ENCODE measurements at regions not wholly inside any gene's neighbourhood (a gene's known extent, or its start where the extent isn't known, plus 50 kb on each side); places are given as distances from the start of the nearest gene placed in this dataset.
"Not testable (repeated sequence)": the region's sequence is repeated elsewhere in the genome, so short reads cannot be mapped to it uniquely, and the experiment has no call there.

DNA sequence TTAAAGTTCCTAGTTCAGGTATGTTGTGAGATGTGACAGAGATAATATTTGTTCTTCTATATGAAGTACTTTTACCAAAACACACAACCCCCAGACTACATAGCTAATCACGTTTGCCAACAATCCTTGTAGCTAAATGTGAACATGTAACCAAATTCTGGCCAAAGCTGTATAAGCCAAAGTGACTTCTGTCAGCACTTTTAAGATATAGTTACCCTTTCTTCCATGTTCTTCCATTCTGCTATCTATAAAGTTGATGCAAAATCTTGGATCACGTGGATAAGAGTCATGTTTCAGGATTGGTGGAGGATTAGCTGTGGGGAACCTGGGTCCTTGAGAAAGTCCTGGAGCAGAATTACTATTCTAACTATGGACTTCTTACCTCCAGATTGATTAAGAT lies 1366.6 kb downstream of the FSCB start:
- DNase-seq, result no peak

DNA sequence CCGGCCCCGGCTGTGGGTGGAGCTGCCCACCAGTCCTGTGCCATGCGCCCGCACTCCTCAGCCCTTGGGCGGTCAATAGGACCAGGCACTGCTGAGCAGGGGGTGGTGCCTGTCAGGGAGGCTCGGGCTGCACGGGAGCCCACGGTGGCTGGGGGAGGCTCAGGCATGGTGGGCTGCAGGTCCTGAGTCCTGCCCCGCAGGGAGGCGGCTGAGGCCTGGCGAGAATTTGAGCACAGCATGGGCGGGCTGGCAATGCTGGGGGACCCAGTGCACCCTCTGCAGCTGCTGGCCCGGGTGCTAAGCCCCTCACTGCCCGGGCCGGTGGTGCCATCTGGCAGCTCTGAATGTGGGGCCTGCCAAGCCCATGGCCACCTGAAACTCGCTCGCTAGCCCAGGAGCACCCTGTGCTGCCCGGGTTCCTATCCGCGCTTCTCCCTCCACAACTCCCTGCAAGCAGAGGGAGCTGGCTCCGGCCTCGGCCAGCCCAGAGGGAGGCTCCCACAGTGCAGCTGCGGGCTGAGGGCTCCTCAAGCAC lies 1371.1 kb downstream of the FSCB start:
- no peak for DNase-seq

DNA sequence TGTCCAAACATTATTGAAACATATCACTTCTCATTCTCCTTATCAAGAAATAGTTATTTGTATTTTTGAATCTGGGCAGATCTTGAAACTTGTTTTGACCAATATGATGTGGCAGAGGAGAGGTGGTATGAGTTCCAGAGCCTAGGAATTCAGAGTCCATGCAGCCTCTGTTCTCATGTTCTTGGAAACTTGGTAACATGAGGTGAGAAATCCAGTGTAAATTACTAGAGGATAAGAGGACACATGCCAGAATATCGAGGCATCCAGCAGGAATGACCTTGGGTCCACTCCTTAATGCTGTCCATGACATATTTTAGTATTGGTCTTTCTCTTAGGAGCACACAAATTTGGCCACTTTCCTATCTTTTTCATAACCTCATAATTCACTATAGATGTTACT lies 1374.6 kb downstream of the FSCB start:
- no peak for DNase-seq

DNA sequence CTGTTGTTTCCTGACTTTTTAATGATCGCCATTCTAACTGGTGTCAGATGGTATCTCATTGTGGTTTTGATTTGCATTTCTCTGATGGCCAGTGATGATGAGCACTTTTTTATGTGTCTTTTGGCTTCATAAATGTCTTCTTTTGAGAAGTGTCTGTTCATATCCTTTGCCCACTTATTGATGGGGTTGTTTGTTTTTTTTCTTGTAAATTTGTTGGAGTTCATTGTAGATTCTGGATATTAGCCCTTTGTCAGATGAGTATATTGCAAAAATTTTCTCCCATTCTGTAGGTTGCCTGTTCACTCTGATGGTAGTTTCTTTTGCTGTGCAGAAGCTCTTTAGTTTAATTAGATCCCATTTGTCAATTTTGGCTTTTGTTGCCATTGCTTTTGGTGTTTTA lies 1378.7 kb downstream of the FSCB start:
- not testable (repeated sequence) for DNase-seq

DNA sequence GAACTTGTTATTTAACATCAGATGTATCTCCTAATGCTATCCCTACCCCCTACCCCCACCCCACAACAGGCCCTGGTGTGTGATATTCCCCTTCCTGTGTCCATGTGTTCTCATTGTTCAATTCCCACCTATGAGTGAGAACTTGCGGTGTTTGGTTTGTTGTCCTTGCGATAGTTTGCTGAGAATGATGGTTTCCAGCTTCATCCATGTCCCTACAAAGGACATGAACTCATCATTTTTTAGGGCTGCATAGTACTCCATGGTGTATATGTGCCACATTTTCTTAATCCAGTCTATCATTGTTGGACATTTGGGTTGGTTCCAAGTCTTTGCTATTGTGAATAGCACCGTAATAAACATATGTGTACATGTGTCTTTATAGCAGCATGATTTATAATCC lies 1379.2 kb downstream of the FSCB start:
- not testable (repeated sequence) for DNase-seq

DNA sequence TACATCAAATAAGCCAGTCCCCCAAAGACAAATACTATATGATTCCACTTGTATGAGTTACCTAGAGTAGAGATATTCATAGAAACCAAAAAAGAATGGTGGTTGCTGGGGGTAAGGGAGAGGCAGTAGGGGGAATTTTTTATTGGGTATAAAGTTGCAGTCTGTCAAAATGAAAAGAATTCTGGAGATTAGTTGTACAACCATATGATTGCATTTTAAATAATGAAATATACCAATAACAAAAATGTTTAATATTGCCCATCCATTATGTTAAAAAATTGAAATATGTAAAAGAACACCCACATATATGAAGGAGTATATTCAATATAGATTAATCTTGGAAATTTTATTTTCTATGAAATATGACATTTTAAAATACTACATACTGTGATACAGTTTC lies 1383.5 kb downstream of the FSCB start:
- no peak for DNase-seq

DNA sequence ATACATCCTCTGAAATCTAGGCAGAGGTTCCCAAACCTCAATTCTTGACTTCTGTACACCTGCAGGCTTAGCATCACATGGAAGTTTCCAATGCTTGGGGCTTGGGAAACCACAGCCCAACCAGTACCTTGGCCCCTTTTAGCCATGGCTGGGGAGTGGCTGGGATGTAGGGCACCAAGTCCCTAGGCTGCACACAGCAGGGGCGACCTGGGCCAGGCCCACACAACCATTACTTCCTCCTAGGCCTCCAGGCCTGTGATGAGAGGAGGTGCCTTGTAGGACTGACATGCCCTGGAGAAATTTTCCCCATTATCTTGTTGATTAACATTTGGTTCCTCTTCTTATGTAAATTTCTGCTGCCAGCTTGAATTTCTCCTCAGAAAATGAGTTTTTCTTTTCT lies 1387.4 kb downstream of the FSCB start:
- no peak for DNase-seq

DNA sequence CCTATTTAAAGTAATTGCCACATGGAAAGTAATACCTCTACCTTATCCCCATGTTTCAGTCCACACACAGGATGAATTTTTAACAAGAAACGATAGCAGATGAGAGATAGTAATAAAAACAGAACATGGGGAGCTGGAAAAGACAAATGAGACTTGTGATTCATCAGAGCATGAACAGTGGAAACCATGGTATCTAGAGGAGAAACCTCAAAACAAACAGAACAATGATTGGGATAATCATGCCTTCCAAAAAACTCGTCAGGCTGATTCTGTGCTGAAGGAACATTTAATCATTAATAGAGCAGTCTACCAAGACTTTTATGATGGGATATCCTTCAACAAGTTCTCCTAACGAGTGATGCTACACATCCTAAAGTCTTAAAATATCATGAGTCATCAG lies 1390.7 kb downstream of the FSCB start:
- no peak for DNase-seq

DNA sequence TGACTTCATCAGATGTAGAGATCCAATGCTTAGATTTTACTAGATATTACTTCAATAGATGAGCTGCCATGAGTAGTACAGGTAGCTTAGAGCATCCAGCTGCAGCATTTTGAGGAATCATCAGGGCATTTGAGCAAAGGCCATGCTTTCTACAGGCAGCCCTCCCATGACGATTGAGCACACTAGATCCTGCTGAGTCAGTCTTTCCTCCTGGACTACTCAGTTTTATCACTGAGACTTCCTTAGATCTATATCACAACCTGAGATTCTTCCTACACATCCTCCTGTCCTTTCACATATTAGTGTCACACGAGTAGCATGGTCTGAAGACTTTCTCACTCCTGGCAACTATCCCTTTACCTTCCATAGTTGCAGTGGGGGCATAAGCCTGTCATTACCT lies 1401.8 kb downstream of the FSCB start:
- DNase-seq, result no peak

DNA sequence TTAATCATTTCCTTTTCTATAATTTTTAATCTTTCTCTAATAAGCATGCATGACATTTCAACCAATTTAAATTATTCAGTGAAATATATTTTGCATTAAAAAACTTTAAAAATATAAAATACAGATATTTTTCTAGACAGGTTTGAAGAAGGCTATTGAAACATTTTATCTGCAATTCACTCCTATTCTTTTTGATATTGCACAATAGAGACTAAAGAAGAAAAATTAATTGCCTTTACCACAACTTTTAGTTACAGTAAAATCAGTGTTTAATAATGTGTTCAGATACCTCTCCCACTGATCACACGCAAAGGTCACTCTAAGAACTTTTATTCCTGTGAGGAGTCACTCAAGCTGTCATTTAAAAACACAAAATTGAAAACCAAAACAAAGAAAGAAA lies 1416.7 kb downstream of the FSCB start:
- DNase-seq, result no peak

DNA sequence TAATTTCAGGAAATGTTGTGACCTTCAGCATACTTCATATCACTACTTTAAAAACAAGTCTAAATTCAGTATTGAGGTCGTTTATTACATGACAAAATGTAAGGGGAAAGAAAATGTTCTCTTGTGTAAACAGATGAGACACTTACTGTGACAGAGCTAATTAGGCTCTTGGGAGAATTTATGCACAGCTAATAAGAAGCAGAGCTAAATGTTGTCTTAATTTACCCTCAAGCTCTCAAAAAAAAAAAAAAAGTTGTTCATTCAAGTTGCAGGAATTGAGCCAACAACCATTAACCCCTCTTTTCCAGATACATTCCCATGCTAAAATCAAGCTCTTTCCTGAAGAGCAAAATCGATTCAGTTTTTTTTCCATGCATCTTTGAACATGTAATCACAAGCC lies 1419.4 kb downstream of the FSCB start:
- no peak for DNase-seq

DNA sequence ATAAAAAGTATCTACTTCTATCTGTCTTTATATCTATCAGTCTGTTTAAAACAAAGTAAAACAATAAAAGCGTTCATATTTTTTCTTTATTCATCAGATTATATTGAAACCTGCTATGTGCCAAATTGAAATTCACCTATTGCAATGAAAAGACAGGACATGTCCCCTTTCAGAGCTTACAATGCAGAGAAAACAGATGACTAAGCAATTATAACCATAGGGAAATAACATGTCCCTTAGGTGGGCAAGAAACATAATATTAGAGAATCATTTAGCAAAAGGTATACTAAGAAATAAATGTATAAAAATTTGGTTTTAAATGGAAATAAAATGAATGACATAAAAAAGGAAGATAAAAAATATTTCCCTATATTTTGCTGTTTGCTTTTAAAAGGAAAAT lies 1421.3 kb downstream of the FSCB start:
- DNase-seq, result no peak

DNA sequence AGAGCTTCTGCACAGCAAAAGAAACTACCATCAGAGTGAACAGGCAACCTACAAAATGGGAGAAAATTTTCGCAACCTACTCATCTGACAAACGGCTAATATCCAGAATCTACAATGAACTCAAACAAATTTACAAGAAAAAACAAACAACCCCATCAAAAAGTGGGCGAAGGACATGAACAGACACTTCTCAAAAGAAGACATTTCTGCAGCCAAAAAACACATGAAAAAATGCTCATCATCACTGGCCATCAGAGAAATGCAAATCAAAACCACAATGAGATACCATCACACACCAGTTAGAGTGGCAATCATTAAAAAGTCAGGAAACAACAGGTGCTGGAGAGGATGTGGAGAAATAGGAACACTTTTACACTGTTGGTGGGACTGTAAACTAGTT lies 1439.7 kb downstream of the FSCB start:
- DNase-seq, result not testable (repeated sequence)

DNA sequence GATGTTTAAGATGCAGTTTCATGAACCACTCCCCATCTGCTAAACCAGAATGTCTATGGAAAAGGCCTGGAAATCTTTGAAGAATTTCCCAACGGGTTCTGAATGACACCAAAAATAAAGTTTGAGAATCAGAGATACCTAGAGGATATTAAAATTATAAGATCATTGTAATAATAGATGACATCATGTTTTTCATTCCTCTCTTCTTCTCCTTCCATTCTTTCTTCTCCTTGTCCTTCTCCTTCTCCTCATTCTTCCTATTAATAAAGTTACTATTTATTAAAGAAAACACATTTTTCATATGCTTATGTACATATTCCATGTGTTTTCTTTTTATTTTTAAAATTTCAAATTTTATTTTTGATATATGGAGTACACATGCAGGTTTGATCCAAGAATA lies 1449.4 kb downstream of the LRFN5 start:
- DNase-seq, result no peak

DNA sequence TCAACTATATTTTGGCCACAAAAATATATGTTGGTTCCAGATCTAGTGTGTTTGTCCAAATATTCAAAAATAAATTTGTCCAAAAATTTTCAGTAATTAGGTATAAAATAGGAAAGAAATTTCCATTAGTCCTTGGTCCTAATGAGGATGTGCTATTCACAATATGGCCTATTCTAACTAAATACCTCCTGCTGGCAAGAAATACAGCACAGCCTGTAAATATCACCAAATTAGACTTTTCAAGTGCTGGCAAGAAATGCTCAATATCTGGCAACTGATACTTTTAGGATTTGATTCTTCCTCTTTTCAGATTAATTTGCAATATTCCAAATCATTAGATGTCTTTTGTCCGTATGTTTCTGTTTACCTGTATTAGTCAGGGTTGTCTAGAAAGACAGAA lies 1446.2 kb downstream of the LRFN5 start:
- no peak for DNase-seq

DNA sequence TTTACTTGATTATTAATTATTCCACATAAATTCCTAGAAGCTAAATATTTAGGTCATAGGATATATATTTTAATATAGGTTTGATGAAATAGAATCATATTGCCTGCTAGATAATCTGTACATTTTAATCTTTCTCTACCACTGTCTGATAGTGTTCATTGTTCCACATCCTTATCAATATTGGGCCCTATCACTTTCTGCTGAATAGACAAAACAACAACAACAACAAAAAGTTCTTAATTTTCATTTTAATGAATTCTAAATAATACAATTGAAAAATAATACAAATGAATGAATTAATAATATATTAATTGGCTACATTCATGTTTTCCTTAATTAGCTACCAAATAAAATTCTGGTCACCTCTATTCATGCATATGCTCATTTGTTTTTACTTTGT lies 1437.2 kb downstream of the LRFN5 start:
- DNase-seq, result no peak

DNA sequence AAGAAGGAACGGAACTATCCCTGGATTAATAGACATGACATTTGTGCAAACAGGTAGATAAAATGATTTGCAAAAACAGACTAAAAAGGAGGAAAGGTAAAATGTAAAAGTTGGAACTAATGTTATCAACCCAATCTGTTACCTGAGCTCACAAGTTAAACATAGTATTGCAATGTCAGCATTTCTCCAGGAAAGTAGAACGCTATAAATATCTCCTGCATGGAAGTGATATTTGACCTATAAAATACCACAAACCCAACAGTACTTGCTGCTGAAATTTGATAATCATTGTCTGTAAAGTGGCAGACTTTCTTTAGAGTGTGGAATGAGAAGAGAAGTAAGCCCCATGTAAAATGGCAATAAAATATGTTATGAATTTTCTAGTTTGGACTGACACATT lies 1435.7 kb downstream of the LRFN5 start:
- DNase-seq, result peak; percentile 33

DNA sequence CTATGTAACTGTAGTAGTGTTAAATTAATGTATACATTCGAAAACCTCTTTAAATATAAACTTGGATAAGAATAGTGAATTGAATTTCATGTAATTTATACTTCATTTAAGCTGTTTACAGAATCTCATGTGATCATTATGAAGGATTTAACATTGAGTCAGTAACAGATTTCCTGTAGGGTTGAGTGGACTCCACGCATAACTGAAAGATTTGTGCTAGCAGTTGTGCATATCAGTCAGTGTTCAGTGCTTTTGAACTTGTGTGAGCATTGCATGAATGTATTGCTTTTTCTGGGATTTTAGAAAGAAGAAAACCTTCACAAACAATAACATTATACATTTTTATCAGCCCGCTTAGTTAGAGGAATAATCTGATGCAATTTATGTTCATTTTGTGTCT lies 1435.3 kb downstream of the LRFN5 start:
- no peak for DNase-seq

DNA sequence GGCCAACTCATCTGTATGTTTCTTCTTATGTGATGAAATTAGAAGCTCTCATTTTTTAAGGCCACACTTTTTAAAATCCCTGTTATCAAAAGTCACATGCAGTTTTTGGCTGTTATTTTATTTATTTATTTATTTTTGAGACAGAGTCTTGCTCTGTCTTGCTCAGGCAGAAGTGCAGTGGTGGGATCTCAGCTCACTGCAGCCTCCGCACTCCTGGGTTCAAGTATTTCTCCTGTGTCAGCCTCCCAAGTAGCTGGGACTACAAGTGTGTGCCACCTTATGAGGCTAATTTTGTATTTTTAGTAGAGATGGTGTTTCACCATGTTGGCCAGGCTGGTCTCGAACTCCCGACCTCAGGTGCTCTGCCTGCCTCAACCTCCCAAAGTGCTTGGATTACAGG lies 1434.5 kb downstream of the LRFN5 start:
- DNase-seq, result no peak

DNA sequence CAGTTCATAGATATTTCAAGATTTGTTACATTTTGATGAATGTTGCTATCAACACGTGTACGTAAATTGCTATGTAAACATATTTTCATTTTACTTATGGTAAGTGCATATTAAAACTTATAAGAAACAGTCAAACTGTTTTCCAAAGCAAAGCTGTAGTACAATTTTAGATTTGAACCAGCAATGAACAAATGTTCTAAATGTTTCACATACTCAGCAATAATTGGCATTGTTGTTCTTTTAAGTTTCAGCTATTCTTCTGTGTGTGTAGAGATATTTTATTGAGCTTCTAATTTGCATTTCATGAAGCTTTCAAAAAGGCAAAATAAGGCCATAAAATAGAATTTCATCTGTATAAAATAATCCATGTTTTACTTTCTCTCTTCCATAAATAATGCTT lies 1433.2 kb downstream of the LRFN5 start:
- no peak for DNase-seq

DNA sequence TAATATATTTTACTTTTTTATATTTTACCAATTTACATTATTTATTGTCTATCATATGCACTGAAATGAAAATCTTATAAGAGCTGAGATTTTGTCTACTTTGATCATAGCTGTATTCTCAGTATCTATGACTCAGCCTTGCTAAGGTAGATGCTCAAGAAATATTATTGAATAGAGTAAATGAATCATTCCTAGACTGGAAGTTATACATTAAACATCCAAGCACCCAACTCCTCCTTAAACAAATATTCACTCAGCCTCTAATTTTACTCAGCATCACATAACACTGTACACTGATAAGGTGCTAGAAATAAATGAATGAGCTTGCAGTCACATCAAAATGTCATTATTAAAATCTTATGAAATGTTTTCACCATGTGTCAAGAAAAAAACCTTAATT lies 1424.9 kb downstream of the LRFN5 start:
- DNase-seq, result no peak

DNA sequence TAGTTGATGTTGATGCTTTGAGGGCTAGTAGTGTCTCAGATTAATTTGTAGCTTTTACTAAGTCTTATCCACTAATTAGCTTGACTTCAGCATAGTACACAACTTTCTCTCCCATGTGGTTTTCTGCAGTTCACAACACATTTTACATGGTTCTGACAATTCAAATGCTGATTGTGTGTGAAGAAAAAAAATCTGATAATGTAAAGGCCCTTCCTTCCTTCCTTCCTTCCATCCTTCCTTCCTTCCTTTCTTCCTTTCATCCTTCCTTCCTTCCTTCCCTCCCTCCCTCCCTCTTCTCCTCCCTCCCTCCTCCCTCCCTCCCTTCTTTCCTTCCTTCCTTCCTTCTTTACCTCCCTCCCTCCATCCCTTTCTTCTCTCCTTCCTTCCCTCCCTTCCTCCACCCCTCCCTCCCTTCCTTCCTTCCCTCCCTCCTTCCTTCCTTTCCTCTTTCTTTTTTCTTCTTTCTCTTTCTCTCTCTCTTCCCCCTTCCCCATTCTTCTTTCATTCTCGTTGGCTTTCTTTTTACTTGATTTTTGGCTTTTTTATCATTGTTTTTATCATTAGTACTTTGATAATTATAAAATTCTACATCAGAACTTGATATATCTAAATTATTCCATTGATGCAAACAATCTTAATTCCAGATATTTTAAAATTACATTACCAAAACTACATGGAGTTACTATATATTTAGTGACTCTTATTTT lies 1415.6 kb downstream of the LRFN5 start:
- no peak for DNase-seq

DNA sequence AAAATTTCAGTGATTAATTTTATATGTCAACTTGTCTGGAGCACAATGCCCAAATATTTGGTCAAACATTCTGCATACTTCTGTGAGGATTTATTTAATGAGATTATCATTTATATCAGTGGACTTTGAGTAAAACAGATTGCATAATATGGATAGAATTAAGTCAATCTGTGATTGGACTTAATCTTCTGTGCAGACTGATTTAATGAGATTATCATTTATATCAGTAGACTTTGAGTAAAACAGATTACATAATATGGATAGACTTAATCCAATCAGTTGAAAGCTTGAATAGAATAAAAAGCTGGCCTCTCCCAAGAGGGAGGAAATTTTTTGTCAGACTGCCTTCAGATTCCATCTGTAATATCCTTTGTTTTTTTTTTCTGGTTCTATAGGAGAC lies 1413.2 kb downstream of the LRFN5 start:
- DNase-seq, result no peak

DNA sequence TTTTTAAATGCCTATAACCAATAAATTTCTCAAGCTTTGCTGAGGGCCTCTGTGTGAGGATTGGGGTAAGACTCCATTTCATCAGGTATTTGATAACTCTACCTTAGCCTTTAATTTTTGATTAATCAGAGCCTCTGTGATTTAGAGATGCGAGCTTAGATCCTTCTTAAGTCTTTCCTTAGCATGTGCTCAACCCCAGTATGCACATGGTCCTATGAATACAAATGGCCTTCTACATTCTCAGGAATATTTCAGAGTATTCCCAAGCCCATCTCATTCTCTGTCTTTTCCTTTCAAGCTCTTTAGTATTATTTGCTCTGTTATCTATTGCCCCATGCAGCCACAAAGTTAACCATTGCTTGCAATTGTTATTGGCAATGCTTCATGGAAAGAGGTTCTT lies 1407.7 kb downstream of the LRFN5 start:
- no peak for DNase-seq

DNA sequence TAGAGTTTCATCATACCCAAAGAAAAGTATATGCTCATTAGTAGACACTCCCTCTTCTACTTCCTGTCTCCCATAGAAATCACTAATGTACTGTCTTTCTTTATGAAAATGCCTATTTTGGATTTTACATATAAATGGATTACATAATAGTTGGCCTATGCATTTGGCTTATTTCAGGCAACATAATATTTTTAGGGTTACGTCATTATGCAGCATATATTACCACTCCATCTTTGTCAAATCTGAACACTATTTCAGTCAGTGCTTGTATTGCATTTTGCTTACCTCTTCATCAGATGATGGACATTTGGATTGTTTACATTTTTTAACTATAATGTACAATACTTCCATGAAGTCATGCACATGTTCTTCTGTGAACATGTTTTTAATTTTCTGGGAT lies 1406.1 kb downstream of the LRFN5 start:
- DNase-seq, result no peak

All from NCI-H510A treated with DMSO at 0.1 percent for 48 hours (cell line).